Neural cell (in vitro differentiated cells): ENCODE measurements at regions not wholly inside any gene's neighbourhood (a gene's known extent, or its start where the extent isn't known, plus 50 kb on each side); places are given as distances from the start of the nearest gene placed in this dataset.

Experiments used
- H2AFZ ChIP-seq: fragments of 200-600, 300-800 bp; sonication (generic), shearing (Covaris generic); 2 replicates; pipeline ENCODE4 v1.6.0; 2014; ENCODE audit warnings: low read depth, mild to moderate bottlenecking, antibody characterized with exemption, low read length, moderate library complexity
- H3F3A ChIP-seq: fragments of 200-600 bp; shearing (Covaris generic); 2 replicates; pipeline ENCODE4 v1.6.1; 2016; ENCODE audit warnings: mild to moderate bottlenecking, moderate library complexity, mixed read lengths, antibody characterized with exemption, low read length; ENCODE audit not compliant: insufficient read depth, poor library complexity, severe bottlenecking
- H3K27ac ChIP-seq: fragments of 200-600, 300-800 bp; sonication (generic), shearing (Covaris generic); 2 replicates; pipeline ENCODE4 v1.5.1; 2014; ENCODE audit warnings: mild to moderate bottlenecking, low read length, moderate library complexity
- H3K27me3 ChIP-seq: fragments of 300-800, 200-600 bp; sonication (generic), shearing (Covaris generic); 2 replicates; pipeline ENCODE4 v1.6.0; 2014; ENCODE audit warnings: mild to moderate bottlenecking, low read depth, low read length, moderate library complexity; ENCODE audit not compliant: insufficient read depth
- H3K36me3 ChIP-seq: fragments of 300-800, 200-600 bp; sonication (generic), shearing (Covaris generic); 2 replicates; pipeline ENCODE4 v1.5.1; 2014; ENCODE audit warnings: mild to moderate bottlenecking, antibody characterized with exemption, low read length, moderate library complexity; ENCODE audit not compliant: insufficient read depth
- H3K4me2 ChIP-seq: fragments of 300-800, 200-600 bp; sonication (generic), shearing (Covaris generic); 2 replicates; pipeline ENCODE4 v1.6.0; 2014; ENCODE audit warnings: mild to moderate bottlenecking, low read length
- H3K4me3 ChIP-seq: fragments of 300-800, 200-600 bp; sonication (generic), shearing (Covaris generic); 2 replicates; pipeline ENCODE4 v1.5.1; 2014; ENCODE audit warnings: mild to moderate bottlenecking, low read length, moderate library complexity
- H3K79me2 ChIP-seq: fragments of 200-600 bp; shearing (Covaris generic); replicated peaks from 2 replicates; pipeline ENCODE4 v1.6.0; 2014; ENCODE audit warnings: mild to moderate bottlenecking, low read length, moderate library complexity; ENCODE audit not compliant: insufficient read depth
- H3K9ac ChIP-seq: fragments of 300-800, 200-600 bp; sonication (generic), shearing (Covaris generic); 2 replicates; pipeline ENCODE4 v1.6.1; 2016; ENCODE audit warnings: mild to moderate bottlenecking, low read length, mixed read lengths
- H3K9me2 ChIP-seq: fragments of 200-600 bp; shearing (Covaris generic); 2 replicates; pipeline ENCODE4 v1.6.1; 2016; ENCODE audit warnings: mild to moderate bottlenecking, low read length, mixed read lengths; ENCODE audit not compliant: insufficient read depth
- H3K9me3 ChIP-seq: fragments of 200-600, 300-800 bp; sonication (generic), shearing (Covaris generic); 2 replicates; pipeline ENCODE4 v1.6.1; 2016; ENCODE audit warnings: mild to moderate bottlenecking, mixed run types, low read length, moderate library complexity, mixed read lengths
- H4K20me1 ChIP-seq: fragments of 200-600 bp; shearing (Covaris generic); 2 replicates; pipeline ENCODE4 v1.6.1; 2016; ENCODE audit warnings: mild to moderate bottlenecking, mixed run types; ENCODE audit not compliant: insufficient read depth
- EP300 ChIP-seq: fragments of 450-650 bp; conservative IDR thresholded peaks from 2 replicates; pipeline ENCODE4 v1.6.1; 2014; ENCODE audit warnings: antibody characterized with exemption, mild to moderate bottlenecking, moderate library complexity; ENCODE audit not compliant: poor library complexity, severe bottlenecking
- EZH2 ChIP-seq: fragments of 200-600, 300-800 bp; shearing (Covaris generic), sonication (generic); IDR thresholded peaks from 2 replicates; pipeline ENCODE4 v1.6.1; 2014; ENCODE audit warnings: antibody characterized with exemption, low read length, borderline replicate concordance, mild to moderate bottlenecking; ENCODE audit not compliant: insufficient read depth, poor library complexity, severe bottlenecking
- MXI1 ChIP-seq: fragments of 450-650 bp; conservative IDR thresholded peaks from 2 replicates; pipeline ENCODE4 v1.6.1; 2014; ENCODE audit warnings: antibody characterized with exemption, mild to moderate bottlenecking; ENCODE audit not compliant: poor library complexity, severe bottlenecking
- POLR2AphosphoS5 ChIP-seq: IDR thresholded peaks from 2 replicates; pipeline ENCODE4 v1.6.1; 2012
- RAD21 ChIP-seq: fragments of 450-650 bp; conservative IDR thresholded peaks from 2 replicates; pipeline ENCODE4 v1.6.1; 2014; ENCODE audit warnings: antibody characterized with exemption, mild to moderate bottlenecking, moderate library complexity
- SMC3 ChIP-seq: fragments of 450-650 bp; conservative IDR thresholded peaks from 2 replicates; pipeline ENCODE4 v1.6.1; 2014; ENCODE audit warnings: antibody characterized with exemption, mild to moderate bottlenecking, moderate library complexity; ENCODE audit not compliant: poor library complexity
- TAF1 ChIP-seq: IDR thresholded peaks from 2 replicates; pipeline ENCODE4 v1.6.1; 2012; ENCODE audit warnings: low read depth
- TF ChIP-seq, protein P1 (sequence below): fragments of 450-650 bp; IDR thresholded peaks from 2 replicates; pipeline ENCODE4 v1.5.1; 2014; ENCODE audit warnings: antibody characterized with exemption, mild to moderate bottlenecking, moderate library complexity; ENCODE audit not compliant: poor library complexity, severe bottlenecking
- TF ChIP-seq, protein P2 (sequence below): IDR thresholded peaks from 2 replicates; pipeline ENCODE4 v1.6.1; 2012; ENCODE audit warnings: borderline replicate concordance

- Histone ChIP-seq H3K9me2 (no peaks in the 10 kb centered on the region), H3K9ac (no peak overlapping the region), H3F3A (no peaks in the 10 kb centered on the region), H3K9me3 (no peaks in the 10 kb centered on the region), H3K4me2 (no peak overlapping the region), H3K36me3 (no peaks in the 10 kb centered on the region), H2AFZ (no peak overlapping the region), H4K20me1 (no peaks in the 10 kb centered on the region), H3K79me2 (no peaks in the 10 kb centered on the region), H3K4me3 (no peak overlapping the region), H3K27ac (no peak overlapping the region), H3K27me3 (no peaks in the 10 kb centered on the region)
- TF ChIP-seq RAD21 (no peak), MXI1 (no peak), EZH2 (no peak), EP300 (no peak), POLR2AphosphoS5 (no peak), SMC3 (no peak), TAF1 (no peak)
- TF ChIP-seq, protein P1, sequence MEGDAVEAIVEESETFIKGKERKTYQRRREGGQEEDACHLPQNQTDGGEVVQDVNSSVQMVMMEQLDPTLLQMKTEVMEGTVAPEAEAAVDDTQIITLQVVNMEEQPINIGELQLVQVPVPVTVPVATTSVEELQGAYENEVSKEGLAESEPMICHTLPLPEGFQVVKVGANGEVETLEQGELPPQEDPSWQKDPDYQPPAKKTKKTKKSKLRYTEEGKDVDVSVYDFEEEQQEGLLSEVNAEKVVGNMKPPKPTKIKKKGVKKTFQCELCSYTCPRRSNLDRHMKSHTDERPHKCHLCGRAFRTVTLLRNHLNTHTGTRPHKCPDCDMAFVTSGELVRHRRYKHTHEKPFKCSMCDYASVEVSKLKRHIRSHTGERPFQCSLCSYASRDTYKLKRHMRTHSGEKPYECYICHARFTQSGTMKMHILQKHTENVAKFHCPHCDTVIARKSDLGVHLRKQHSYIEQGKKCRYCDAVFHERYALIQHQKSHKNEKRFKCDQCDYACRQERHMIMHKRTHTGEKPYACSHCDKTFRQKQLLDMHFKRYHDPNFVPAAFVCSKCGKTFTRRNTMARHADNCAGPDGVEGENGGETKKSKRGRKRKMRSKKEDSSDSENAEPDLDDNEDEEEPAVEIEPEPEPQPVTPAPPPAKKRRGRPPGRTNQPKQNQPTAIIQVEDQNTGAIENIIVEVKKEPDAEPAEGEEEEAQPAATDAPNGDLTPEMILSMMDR: no peak
- TF ChIP-seq, protein P2, sequence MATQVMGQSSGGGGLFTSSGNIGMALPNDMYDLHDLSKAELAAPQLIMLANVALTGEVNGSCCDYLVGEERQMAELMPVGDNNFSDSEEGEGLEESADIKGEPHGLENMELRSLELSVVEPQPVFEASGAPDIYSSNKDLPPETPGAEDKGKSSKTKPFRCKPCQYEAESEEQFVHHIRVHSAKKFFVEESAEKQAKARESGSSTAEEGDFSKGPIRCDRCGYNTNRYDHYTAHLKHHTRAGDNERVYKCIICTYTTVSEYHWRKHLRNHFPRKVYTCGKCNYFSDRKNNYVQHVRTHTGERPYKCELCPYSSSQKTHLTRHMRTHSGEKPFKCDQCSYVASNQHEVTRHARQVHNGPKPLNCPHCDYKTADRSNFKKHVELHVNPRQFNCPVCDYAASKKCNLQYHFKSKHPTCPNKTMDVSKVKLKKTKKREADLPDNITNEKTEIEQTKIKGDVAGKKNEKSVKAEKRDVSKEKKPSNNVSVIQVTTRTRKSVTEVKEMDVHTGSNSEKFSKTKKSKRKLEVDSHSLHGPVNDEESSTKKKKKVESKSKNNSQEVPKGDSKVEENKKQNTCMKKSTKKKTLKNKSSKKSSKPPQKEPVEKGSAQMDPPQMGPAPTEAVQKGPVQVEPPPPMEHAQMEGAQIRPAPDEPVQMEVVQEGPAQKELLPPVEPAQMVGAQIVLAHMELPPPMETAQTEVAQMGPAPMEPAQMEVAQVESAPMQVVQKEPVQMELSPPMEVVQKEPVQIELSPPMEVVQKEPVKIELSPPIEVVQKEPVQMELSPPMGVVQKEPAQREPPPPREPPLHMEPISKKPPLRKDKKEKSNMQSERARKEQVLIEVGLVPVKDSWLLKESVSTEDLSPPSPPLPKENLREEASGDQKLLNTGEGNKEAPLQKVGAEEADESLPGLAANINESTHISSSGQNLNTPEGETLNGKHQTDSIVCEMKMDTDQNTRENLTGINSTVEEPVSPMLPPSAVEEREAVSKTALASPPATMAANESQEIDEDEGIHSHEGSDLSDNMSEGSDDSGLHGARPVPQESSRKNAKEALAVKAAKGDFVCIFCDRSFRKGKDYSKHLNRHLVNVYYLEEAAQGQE: no peak
These were observed 355.3 kb downstream of the ARL4A start for GRCh38 chr7:13042605-13043236.

DNA sequence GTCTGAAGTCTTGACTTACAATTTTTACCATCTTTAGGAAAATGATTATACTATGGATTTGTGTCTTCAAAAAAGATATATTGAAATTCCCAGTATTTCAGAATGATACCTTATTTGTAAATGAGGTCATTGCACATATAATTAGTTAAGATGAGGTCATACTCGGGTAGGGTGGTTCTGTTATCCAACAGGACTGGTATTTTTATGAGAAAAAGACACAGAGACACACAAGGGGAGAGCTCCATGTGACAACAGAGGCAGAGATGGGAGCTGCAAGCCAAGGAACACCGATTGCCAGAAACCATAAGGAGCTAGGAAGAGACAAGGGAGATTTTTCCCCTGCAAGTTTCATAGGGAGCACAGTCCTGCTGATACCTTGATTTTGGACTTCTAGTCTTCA is 356.9 kb downstream of the ARL4A start:
- no peak overlapping the region for H3K9ac ChIP-seq
- no peaks in the 10 kb centered on the region for H4K20me1 ChIP-seq
- no peak overlapping the region for H2AFZ ChIP-seq
- H3K9me3 ChIP-seq: no peaks in the 10 kb centered on the region
- no peak overlapping the region for H3K4me2 ChIP-seq
- no peaks in the 10 kb centered on the region for H3F3A ChIP-seq
- H3K9me2 ChIP-seq: no peaks in the 10 kb centered on the region
- TF ChIP-seq POLR2AphosphoS5 (no peak), SMC3 (no peak), EP300 (no peak), TAF1 (no peak), MXI1 (no peak), EZH2 (no peak), RAD21 (no peak)
- TF ChIP-seq, protein P1: no peak
- TF ChIP-seq, protein P2: no peak
- H3K36me3 ChIP-seq: no peaks in the 10 kb centered on the region
- H3K27me3 ChIP-seq: no peaks in the 10 kb centered on the region
- no peak overlapping the region for H3K27ac ChIP-seq
- no peak overlapping the region for H3K4me3 ChIP-seq
- H3K79me2 ChIP-seq: no peaks in the 10 kb centered on the region
